Neural progenitor cell (in vitro differentiated cells): ENCODE measurements at regions not wholly inside any gene's neighbourhood (a gene's known extent, or its start where the extent isn't known, plus 50 kb on each side); places are given as distances from the start of the nearest gene placed in this dataset.

Experiments used
- EZH2 ChIP-seq: fragments of 200-600 bp; sonication (generic); IDR thresholded peaks from 2 replicates; pipeline ENCODE4 v1.6.1; 2017; ENCODE audit warnings: antibody characterized with exemption, mild to moderate bottlenecking, moderate library complexity
- EZH2phosphoT487 ChIP-seq: fragments of 200-600 bp; sonication (generic); IDR thresholded peaks from 2 replicates; pipeline ENCODE4 v1.6.1; 2017; ENCODE audit warnings: antibody characterized with exemption
- TF ChIP-seq, protein P1 (sequence below): fragments of 200-600 bp; sonication (generic); IDR thresholded peaks from 2 replicates; pipeline ENCODE4 v1.5.1; 2017; ENCODE audit warnings: antibody characterized with exemption, mild to moderate bottlenecking

DNA sequence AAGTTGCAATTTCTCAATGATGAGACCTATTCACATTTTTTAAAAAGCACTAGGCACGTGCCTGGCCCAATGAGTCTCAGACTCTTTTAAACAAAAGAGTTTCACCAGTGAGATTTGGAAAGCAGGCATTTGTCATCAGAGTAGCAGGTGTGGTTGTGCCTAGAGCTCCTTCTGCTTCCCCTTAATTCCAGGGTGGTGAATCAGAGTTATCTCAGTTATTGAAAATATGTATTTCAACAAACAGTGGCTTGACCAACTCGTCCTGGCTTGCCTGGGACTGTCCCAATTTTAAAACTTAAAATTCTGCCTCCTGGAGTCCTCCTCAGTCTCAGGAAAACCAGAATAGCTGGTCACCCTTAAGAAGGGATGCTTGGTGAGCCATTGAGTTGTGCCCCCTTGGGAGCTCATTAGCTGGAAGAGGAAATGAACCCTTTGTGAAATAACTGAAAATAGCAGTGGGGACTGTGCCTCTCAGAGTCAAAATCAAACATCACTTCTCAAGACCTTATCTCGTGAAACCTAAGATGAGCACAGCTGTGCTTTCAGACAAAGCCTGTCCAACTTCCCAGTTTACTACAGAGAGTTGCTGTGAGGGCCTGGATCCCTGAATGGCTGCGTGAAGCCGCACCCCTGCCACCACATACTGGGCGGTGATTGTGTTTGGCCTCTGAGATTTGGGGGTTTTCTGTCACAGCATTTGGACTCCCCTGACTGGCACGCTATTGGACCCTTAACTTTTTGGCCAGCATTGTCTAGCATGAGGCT is 116.3 kb downstream of the ANKRD60 start:
- TF ChIP-seq, protein P1, sequence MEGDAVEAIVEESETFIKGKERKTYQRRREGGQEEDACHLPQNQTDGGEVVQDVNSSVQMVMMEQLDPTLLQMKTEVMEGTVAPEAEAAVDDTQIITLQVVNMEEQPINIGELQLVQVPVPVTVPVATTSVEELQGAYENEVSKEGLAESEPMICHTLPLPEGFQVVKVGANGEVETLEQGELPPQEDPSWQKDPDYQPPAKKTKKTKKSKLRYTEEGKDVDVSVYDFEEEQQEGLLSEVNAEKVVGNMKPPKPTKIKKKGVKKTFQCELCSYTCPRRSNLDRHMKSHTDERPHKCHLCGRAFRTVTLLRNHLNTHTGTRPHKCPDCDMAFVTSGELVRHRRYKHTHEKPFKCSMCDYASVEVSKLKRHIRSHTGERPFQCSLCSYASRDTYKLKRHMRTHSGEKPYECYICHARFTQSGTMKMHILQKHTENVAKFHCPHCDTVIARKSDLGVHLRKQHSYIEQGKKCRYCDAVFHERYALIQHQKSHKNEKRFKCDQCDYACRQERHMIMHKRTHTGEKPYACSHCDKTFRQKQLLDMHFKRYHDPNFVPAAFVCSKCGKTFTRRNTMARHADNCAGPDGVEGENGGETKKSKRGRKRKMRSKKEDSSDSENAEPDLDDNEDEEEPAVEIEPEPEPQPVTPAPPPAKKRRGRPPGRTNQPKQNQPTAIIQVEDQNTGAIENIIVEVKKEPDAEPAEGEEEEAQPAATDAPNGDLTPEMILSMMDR = no peak
- no peak for TF ChIP-seq EZH2
- TF ChIP-seq EZH2phosphoT487 = no peak
